Hematopoietic multipotent progenitor cell treated with erythropoietin and hydrocortisone succinate and interleukin-3 and kit ligand, for 17 days (in vitro differentiated cells): ENCODE measurements at regions not wholly inside any gene's neighbourhood (a gene's known extent, or its start where the extent isn't known, plus 50 kb on each side); places are given as distances from the start of the nearest gene placed in this dataset.

ENCODE experiments used
- DNase-seq: peaks from one replicate; pipeline ENCODE4 v3.0.0-alpha.2; 2015; ENCODE audit warnings: low spot score

- DNase-seq: no peak
Observed at GRCh38 chr9:108345826-108346225, 510.0 kb downstream of the ACTL7B start.

GRCh38 chr9:108339251-108339650, 516.5 kb downstream of the ACTL7B start:
- DNase-seq: no peak

- DNase-seq: no peak
Observed at GRCh38 chr9:108336575-108336974, 519.2 kb downstream of the ACTL7B start.

DNA sequence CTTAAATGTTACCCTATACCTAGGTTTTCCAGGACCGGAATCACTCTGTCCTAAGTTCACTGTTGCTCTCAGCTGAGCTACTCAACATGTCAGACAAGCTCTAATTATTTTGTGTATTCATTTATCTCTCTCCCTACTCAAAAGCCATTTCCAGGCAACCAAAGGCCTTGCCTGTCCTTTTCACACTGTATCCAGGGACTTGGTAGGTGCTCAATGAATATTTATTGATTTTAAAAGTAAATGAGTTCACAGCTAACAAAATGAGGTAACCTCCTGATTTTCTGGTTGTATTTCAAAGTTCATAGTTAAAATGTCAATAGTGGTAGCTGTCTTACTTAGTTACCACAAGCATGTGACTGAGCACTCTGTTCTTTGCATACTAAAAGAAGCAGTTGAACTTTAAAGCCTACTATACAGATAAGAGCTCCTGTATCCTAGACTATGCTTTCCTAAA, 522.2 kb downstream of the ACTL7B start:
- no peak for DNase-seq

DNA sequence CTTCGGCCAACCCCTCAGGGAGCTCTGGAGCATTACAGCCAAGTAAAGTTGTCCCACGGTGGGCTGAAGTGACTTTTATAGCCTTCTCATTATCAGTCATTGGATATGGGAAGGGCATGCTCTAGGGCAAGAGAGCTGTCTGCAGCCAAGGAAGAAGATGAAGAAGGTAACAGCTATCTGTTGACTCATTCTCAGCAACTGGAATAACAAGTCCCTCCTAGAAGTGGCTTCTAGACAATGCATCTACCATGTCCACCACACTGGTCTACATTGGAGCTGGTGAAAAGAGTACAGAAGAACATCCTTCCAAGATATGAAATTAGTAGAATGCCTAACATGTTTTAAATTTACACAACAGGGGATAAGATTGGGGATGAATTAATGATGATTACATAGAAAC, 524.2 kb downstream of the ACTL7B start:
- DNase-seq: no peak

GRCh38 chr9:108325406-108325805, 530.4 kb downstream of the ACTL7B start:
- DNase-seq: no peak

- no peak for DNase-seq
Observed at GRCh38 chr9:108323615-108324014, 532.2 kb downstream of the ACTL7B start.

GRCh38 chr9:108322326-108323098, 533.3 kb downstream of the ACTL7B start:
- no peak for DNase-seq

DNA sequence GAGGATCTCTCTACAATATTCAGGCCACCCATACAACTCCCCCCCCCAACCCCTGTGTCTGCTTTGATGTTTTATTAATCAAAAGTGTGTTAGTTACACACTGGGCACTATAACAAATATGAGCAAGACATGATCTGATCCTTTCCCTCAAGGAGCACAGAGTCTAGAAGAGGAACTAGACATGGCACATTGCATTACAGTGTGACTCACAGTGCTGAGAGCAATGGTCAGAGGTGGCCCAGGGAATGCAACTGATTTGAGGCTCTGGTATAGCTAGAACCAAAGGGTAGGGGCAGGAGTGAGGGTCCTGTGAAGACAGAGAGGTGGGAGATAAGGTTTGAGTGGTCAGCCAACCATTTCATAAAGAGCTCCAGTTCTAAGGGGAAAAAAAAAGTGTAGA, 539.2 kb downstream of the ACTL7B start:
- no peak for DNase-seq

DNA sequence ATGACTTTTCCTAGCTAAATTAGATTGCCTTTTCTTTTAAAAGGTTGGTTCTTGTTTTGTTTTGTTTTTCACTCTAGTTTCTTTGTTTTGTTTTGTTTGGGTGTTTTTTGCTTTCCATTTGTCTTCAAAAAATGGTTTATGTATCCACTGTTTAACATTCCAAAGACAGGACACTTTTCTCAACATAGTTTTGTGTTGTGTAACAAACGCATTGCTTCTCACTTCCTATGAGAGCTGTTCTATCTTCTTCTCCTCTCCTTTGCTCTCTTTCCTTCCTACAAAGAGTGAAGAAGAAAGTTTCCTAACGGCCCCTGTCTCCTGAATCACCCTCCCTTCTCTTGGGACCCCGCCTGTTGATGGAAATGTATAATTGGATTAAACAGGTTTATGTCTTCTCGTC, 539.7 kb downstream of the ACTL7B start:
- DNase-seq: no peak

GRCh38 chr9:108311745-108312144, 544.0 kb downstream of the ACTL7B start:
- DNase-seq: no peak

- no peak for DNase-seq
Observed at GRCh38 chr9:108310202-108310601, 545.6 kb downstream of the ACTL7B start.

DNA sequence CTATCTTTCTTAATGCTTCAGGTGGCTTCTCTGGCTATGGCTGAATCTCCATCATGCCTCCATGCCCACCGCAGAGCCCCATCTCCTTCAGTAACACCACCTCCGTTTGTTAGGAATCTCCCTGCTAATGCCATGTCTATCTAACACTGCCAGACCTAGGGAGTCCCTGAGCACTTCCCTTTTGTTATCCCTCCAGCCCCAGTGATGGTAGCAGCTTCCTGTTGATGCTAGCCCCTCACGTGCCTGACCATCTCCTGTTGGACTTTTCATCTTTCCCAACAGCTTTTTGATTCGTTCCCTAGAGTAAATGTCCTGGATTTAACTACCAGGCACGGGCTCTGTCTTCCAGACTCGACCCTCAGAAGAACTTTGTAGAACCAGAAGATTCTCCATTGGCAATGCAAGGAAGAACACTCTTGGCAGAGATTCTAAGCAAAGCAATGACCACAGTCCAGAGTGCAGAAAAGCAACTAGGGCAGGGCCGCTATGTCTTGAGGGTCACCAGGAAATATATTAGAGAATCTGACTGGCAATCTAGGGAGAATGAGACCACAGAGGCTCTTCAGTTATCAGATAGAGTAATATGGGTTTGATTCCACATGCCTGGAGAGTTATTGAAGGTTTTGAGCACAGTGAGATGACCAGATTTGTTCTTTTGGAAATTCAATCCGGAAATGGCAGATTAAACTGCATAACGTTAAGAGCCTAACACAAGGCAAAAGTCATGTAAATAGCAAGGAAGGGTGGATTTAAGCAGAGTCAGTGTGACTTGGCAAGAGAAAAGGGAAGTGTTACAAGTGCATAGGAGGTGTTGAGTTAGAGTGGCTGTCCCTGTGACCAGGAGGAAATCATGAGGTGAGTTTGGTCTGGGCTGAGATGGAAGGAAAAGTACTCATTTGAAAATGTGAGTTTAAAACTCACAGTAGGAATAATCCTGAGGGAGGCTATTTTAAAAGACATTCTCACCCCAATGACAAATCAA, 555.2 kb downstream of the ACTL7B start:
- peak; percentile 7 for DNase-seq

DNA sequence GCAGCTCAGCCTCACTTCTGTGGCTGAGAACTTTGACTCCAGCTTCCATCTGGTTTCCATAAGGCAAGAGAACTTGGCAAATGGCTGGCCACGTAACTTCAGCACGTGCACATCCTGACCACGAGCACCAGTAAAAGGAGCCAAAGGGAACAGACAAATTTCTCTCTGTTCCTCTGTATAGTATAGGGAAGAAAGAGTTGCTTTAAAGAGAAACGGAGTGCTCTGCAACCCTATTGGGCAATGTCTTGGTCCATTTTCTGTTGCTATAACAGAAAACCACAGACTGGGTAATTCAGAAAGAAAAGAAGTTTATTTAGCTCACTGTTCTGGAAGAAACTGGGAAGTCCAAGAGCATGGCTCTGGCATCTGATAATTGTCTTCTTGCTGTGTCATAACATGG, 558.7 kb downstream of the ACTL7B start:
- no peak for DNase-seq

- no peak for DNase-seq
Observed at GRCh38 chr9:108296056-108296455, 559.7 kb downstream of the ACTL7B start.

GRCh38 chr9:108291586-108291932, 564.2 kb downstream of the ACTL7B start:
- no peak for DNase-seq

- DNase-seq: no peak
Observed at GRCh38 chr9:108290839-108291585, 564.8 kb downstream of the ACTL7B start.

GRCh38 chr9:108286638-108287206, 569.1 kb downstream of the ACTL7B start:
- no peak for DNase-seq

GRCh38 chr9:108283696-108284095, 572.1 kb downstream of the ACTL7B start:
- no peak for DNase-seq

GRCh38 chr9:108282872-108283271, 572.9 kb downstream of the ACTL7B start:
- peak; percentile 14 for DNase-seq

DNA sequence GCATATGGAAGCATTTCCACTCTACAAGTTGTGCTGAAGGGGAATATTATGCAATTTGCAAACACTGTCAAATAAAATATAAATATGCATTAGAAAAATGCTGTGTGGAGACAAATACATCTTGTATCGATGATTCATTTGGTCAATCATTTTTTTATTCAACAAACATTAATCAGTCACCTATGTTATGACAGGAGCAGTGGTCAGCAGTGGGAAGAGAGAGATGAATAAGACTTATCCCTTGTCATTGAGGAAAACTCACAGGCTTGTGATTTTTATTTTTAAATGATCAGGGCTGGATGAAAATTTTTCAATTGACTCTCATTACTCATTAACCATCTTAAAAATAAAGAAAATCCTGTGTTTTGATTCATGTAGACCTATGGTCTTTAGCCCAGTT, 574.1 kb downstream of the ACTL7B start:
- no peak for DNase-seq

DNA sequence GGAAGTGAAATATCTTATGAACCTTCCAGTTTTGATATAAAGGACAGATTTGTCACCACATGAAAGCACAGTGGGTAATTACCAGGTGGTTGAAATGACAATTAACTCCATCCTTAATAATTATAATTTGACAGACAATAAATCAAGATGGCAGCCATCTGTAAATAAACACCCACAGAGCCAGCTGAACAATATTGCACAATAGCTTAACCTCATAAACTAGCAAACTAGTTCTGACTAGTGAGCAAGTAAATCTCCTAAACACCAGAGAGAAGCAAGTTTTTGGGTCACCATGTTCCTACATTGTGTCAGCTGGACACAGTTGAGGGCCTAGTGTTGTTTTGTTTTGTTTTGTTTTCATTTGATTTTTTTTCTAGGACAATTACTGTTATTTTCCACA, 577.4 kb downstream of the ACTL7B start:
- DNase-seq: no peak
